ENCODE measurements at regions not wholly inside any gene's neighbourhood (a gene's known extent, or its start where the extent isn't known, plus 50 kb on each side); places are given as distances from the start of the nearest gene placed in this dataset.

DNA sequence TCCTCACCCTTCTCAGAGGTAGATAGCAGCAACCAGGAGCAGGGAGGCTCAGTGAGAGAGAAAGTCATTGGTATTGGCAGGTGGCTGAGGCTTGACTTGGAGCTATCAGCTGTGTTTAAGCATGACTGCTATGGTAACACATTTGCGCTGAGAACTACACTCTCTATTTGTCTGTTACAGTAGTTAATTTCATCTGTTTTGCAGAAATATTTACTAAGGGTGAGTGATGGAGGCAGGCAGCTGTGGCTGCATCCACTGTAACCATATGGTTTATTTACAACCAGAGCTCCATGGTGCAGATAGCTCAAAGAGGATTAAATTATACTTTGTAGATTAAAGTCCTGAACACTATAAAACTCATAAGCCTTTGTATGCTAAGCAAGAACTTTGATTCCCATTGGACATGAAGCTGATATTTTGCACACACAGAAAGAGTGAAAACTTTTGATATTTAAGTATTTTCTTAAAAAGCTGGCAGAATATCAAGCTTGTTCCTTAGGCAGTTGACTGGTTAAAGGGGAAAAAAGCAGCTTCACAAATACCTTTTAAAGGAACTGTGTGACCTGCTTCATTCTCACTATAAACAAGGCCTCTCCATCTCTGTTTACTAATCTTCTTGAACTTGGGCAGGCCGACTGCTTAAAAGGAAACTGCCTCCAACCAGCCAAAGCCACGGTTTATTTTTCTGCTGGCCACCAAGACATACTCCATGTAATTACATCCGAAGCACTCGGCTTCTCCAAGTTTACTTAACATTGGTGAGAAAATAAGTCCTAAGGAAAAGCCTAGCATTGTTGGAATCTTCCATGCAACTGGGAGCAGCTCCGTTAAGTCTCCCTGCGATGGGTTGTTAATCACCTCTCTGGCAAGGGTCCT, 299.8 kb upstream of the ZFHX3 start:
- 34 to 53% methylated on average over 7 of the region's 7 CpGs for WGBS, 2 donors
- no peaks in the 10 kb centered on the region for H3K4me1 ChIP-seq
- TF ChIP-seq POLR2A (IDR thresholded peaks at IDR 0.05): no peak
- TF ChIP-seq POLR2AphosphoS5 (IDR thresholded peaks at IDR 0.05): no peak
- no peak for TF ChIP-seq CTCF (IDR thresholded peaks at IDR 0.05)
- no peak for TF ChIP-seq EP300 (IDR thresholded peaks at IDR 0.05)
- no peaks in the 10 kb centered on the region for H3K9me3 ChIP-seq
- ATAC-seq (ENCODE audit: low FRiP score in 2 of 2) (no peak), DNase-seq (no peak)
- H3K27me3 ChIP-seq: no peaks in the 10 kb centered on the region
- H3K36me3 ChIP-seq: no peaks in the 10 kb centered on the region
- no peak overlapping the region for H3K27ac ChIP-seq
- no peak overlapping the region for H3K4me3 ChIP-seq

- no peak overlapping the region for H3K27ac ChIP-seq
- no peak overlapping the region for H3K4me3 ChIP-seq
- 72 to 79% methylated on average over 6 of the region's 6 CpGs for WGBS, 2 donors
- no peak for TF ChIP-seq CTCF (IDR thresholded peaks at IDR 0.05)
- TF ChIP-seq POLR2A (IDR thresholded peaks at IDR 0.05): no peak
- no peak for TF ChIP-seq POLR2AphosphoS5 (IDR thresholded peaks at IDR 0.05)
- no peak for TF ChIP-seq EP300 (IDR thresholded peaks at IDR 0.05)
- DNase-seq (no peak), ATAC-seq (ENCODE audit: low FRiP score in 2 of 2) (no peak)
- H3K9me3 ChIP-seq: no peaks in the 10 kb centered on the region
- no peaks in the 10 kb centered on the region for H3K4me1 ChIP-seq
- H3K27me3 ChIP-seq: no peaks in the 10 kb centered on the region
- H3K36me3 ChIP-seq: no peaks in the 10 kb centered on the region
Measured at GRCh38 chr16:73339821-73340220, 291.9 kb upstream of the ZFHX3 start.

DNA sequence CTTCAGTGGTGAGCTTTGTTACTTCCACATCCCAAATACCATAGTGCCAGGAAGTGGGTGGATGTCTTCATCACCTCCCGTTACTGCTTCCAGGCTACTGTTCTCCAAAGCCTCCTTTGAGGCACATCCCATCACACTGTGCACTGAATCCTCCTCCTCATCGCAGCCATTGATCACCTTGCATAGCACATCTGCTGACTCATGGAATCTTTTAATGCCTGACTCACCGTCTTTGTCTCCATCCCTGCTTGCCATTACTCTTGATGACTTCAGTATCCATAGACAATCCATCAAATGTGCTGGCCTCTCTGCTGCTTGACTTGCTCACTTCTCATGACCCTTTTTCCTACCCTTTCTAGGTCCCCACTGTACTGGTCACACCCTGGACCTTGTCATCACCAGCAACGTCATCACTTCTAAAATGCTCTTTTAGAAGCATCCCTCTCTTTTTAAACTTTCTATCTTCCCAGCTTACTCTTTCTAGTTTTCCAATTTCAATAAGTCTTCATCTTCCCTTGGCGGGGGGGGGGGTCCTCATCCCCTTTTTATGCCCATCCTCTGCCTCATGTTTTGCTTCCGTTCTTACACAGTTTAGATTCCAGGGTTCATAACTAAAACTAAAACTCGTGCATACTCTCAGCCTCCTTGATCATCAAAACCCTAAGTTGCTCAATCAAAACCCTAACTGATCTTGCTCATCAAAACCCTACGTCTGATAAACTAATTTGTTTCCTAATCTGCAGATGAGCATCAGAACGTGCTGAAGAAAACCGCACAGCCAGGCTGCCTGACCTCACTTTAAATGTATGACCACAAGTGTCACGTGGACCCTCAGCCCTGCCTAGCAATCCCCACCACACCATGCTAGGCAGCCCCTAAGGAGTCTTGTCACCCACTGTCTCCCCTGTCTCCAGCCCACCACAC, 289.7 kb upstream of the ZFHX3 start:
- 81 to 85% methylated on average over 11 of the region's 11 CpGs for WGBS, 2 donors
- no peaks in the 10 kb centered on the region for H3K36me3 ChIP-seq
- no peak overlapping the region for H3K4me3 ChIP-seq
- no peaks in the 10 kb centered on the region for H3K4me1 ChIP-seq
- DNase-seq (no peak), ATAC-seq (ENCODE audit: low FRiP score in 2 of 2) (no peak)
- H3K27ac ChIP-seq: no peak overlapping the region
- H3K27me3 ChIP-seq: no peaks in the 10 kb centered on the region
- no peaks in the 10 kb centered on the region for H3K9me3 ChIP-seq
- no peak for TF ChIP-seq POLR2A (IDR thresholded peaks at IDR 0.05)

DNA sequence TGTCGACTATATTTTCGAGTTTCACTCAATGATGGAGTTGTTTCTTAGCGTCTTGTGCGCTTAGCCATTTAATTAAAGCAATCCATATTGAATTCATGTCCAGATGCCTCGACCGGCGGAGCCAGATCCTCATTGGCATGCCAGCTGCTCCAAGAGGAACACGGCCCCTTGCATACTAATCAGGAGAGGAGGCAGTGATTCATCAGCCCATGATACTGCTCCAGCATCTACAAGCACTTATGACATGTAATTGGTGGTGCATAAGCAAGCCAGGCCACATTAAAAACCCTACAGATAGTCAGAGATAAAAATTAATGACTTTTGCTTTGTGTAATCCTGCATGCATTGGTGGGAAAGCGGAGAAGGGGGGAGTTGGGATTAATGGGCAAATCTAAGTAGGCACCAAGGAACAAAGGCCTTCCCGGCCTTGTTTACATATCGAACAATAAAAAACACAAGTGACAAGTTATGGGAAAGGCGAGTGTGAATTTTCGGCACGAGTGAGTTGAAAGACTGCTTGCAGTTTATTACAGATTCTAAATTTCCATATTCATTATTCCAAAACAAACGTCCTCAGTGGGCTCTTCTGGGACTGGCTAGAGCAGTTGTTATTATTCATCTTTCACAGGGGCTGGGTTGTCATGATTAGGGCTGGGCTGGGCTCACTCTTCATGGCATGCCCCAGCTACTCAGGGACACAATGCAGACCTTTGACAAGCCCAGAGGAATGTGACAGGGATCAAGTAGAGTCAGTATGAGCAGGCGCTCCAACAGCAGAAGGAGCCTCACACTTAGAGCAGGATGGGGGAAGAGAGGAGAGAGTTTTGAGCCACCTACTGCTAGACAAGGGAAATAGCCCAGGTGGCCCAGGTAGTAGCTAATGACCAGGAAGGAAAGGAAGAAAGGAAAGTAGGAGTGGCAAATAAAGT, 281.7 kb upstream of the ZFHX3 start:
- no peaks in the 10 kb centered on the region for H3K4me1 ChIP-seq
- TF ChIP-seq POLR2A (IDR thresholded peaks at IDR 0.05) (no peak), EP300 (IDR thresholded peaks at IDR 0.05) (no peak), CTCF (IDR thresholded peaks at IDR 0.05) (no peak)
- H3K36me3 ChIP-seq: no peaks in the 10 kb centered on the region
- DNase-seq (no peak), ATAC-seq (ENCODE audit: low FRiP score in 2 of 2) (no peak)
- H3K9me3 ChIP-seq: no peaks in the 10 kb centered on the region
- no peaks in the 10 kb centered on the region for H3K27me3 ChIP-seq
- no peak overlapping the region for H3K4me3 ChIP-seq
- H3K27ac ChIP-seq: no peak overlapping the region
- WGBS, 2 donors: 81 to 87% methylated on average over 16 of the region's 16 CpGs

Data from upper lobe of left lung (tissue), 6 donors.